ENCODE measurements at regions not wholly inside any gene's neighbourhood (a gene's known extent, or its start where the extent isn't known, plus 50 kb on each side); places are given as distances from the start of the nearest gene placed in this dataset.

GRCh38 chr12:22993609-22994315 is 368.8 kb downstream of the ETNK1 start:
- DNase-seq: peak; percentile 4

GRCh38 chr12:22994316-22994675 is 369.3 kb downstream of the ETNK1 start:
- no peak for DNase-seq

GRCh38 chr12:23001487-23001886 is 376.5 kb downstream of the ETNK1 start:
- DNase-seq: no peak

GRCh38 chr12:23002381-23002780 is 377.4 kb downstream of the ETNK1 start:
- DNase-seq: no peak

GRCh38 chr12:23004473-23005020 is 379.6 kb downstream of the ETNK1 start:
- no peak for DNase-seq

- no peak for DNase-seq
Observed at GRCh38 chr12:23005387-23005786, 380.4 kb downstream of the ETNK1 start.

GRCh38 chr12:23006413-23006812 is 381.4 kb downstream of the ETNK1 start:
- no peak for DNase-seq

GRCh38 chr12:23008623-23009022 is 383.7 kb downstream of the ETNK1 start:
- DNase-seq: no peak

GRCh38 chr12:23014749-23015148 is 389.8 kb downstream of the ETNK1 start:
- DNase-seq: no peak

GRCh38 chr12:23025372-23026016 is 400.5 kb downstream of the ETNK1 start:
- DNase-seq: peak; percentile 80

- no peak for DNase-seq
Observed at GRCh38 chr12:23028158-23028802, 403.3 kb downstream of the ETNK1 start.

- DNase-seq: no peak
Observed at GRCh38 chr12:23029185-23029584, 404.2 kb downstream of the ETNK1 start.

- no peak for DNase-seq
Observed at GRCh38 chr12:23039834-23040233, 414.9 kb downstream of the ETNK1 start.

GRCh38 chr12:23041774-23042173 is 416.8 kb downstream of the ETNK1 start:
- no peak for DNase-seq

GRCh38 chr12:23043646-23044045 is 418.7 kb downstream of the ETNK1 start:
- DNase-seq: no peak

- DNase-seq: no peak
Observed at GRCh38 chr12:23049180-23049579, 424.2 kb downstream of the ETNK1 start.

- peak; percentile 24 for DNase-seq
Observed at GRCh38 chr12:23055004-23055403, 430.0 kb downstream of the ETNK1 start.

GRCh38 chr12:23057571-23057970 is 432.6 kb downstream of the ETNK1 start:
- no peak for DNase-seq

GRCh38 chr12:23060161-23060560 is 435.2 kb downstream of the ETNK1 start:
- no peak for DNase-seq

- DNase-seq: no peak
Observed at GRCh38 chr12:23063206-23063605, 438.2 kb downstream of the ETNK1 start.

GRCh38 chr12:23066095-23066494 is 441.1 kb downstream of the ETNK1 start:
- no peak for DNase-seq

- DNase-seq: no peak
Observed at GRCh38 chr12:23083267-23083666, 458.3 kb downstream of the ETNK1 start.

GRCh38 chr12:23084236-23084995 is 459.4 kb downstream of the ETNK1 start:
- DNase-seq: no peak

Measured in NCI-H526 treated with DMSO at 0.1 percent for 48 hours (cell line).